K562 (cell line): ENCODE measurements at regions not wholly inside any gene's neighbourhood (a gene's known extent, or its start where the extent isn't known, plus 50 kb on each side); places are given as distances from the start of the nearest gene placed in this dataset.
"Not testable (repeated sequence)": the region's sequence is repeated elsewhere in the genome, so short reads cannot be mapped to it uniquely, and the experiment has no call there.

Source experiments
- ATAC-seq: fragments of 200-7000 bp; cut with Tn5 transposase; 3 replicates; pipeline ENCODE4 v1.9.1; 2020; ENCODE audit warnings: moderate library complexity
- BruUV-seq: library from RNA; stranded (reverse); fragments of 400-500 nt; replicated peaks from 2 replicates; lab custom pipeline; 2021; lab: Mats Ljungman, UMichigan
- CTCF ChIA-PET: fragments of 300-600 bp; formaldehyde crosslinking; extraction: SDS; loops from one replicate; lab custom pipeline; 2021; ENCODE audit warnings: low intra/inter-chr PET ratio; lab: Yijun Ruan, JAX
- POLR2A ChIA-PET: fragments of 300-600, 350-650 bp; sonication (Branson Sonifier 250); formaldehyde crosslinking; extraction: SDS; loops from one replicate; lab custom pipeline; 2021; ENCODE audit warnings: antibody characterized with exemption, inconsistent platforms; lab: Yijun Ruan, JAX
- DNase-seq, 4 experiments: peaks; one replicate each; pipeline versions ENCODE4 v3.0.0 to v3.0.0-alpha.2; 2011 to 2018; ENCODE audit warnings: low spot score in 3 of 4, mixed read lengths in 3 of 4; ENCODE audit errors: extremely low read depth in 1 of 4
- FAIRE-seq: peaks from 2 replicates; lab custom pipeline; 2011; peaks lifted over from hg19 to GRCh38; lab: Jason Lieb, UNC
- H2AFZ ChIP-seq: 2 replicates; pipeline ENCODE4 v1.6.0; 2011; ENCODE audit warnings: low read depth, low read length, control low read depth, inconsistent platforms
- H3K27ac ChIP-seq: fragments of 200-600 bp; 3 replicates; pipeline ENCODE4 v1.8.0; 2011; ENCODE audit warnings: low read depth, mild to moderate bottlenecking, control low read depth, inconsistent platforms, low read length, moderate library complexity, mixed read lengths; ENCODE audit errors: extremely low read depth
- H3K27me3 ChIP-seq, 2 experiments: fragments of 300-600 bp in 1 of 2; 2 replicates in 1 of 2; 3 replicates in 1 of 2; pipeline versions ENCODE4 v1.6.0 to v1.8.0; 2011; ENCODE audit warnings: inconsistent platforms in 2 of 2, low read length in 2 of 2, mild to moderate bottlenecking in 1 of 2, mixed read lengths in 1 of 2, moderate library complexity in 1 of 2; ENCODE audit not compliant: control insufficient read depth in 2 of 2, insufficient read depth in 2 of 2
- H3K36me3 ChIP-seq: fragments of 300-600 bp; 3 replicates; pipeline ENCODE4 v1.8.0; 2011; ENCODE audit warnings: mild to moderate bottlenecking, low read length, inconsistent platforms; ENCODE audit not compliant: control insufficient read depth, insufficient read depth
- H3K4me1 ChIP-seq, 2 experiments: fragments of 200-600 bp in 1 of 2; replicated peaks in 1 of 2; 2 replicates in 1 of 2; 3 replicates in 1 of 2; pipeline versions ENCODE4 v1.5.1 to v1.8.0; 2011; ENCODE audit warnings: inconsistent platforms in 2 of 2, low read length in 2 of 2, mild to moderate bottlenecking in 1 of 2, mixed read lengths in 1 of 2, moderate library complexity in 1 of 2; ENCODE audit not compliant: control insufficient read depth in 2 of 2, insufficient read depth in 2 of 2
- H3K4me2 ChIP-seq: 2 replicates; pipeline ENCODE4 v1.6.1; 2011; ENCODE audit warnings: low read length, control low read depth, inconsistent platforms, mixed read lengths; ENCODE audit not compliant: insufficient read depth
- H3K4me3 ChIP-seq: fragments of 200-600 bp; sonication (generic), shearing (Covaris generic); 2 replicates; pipeline ENCODE4 v1.5.1; 2016; ENCODE audit warnings: control low read depth, inconsistent platforms
- H3K79me2 ChIP-seq: fragments of 200-600 bp; 3 replicates; pipeline ENCODE4 v1.8.0; 2011; ENCODE audit warnings: low read length, inconsistent platforms; ENCODE audit not compliant: control insufficient read depth, insufficient read depth
- H3K9ac ChIP-seq, 2 experiments: 2 replicates each; pipeline versions ENCODE4 v1.6.0 to v1.6.1; 2011; ENCODE audit warnings: low read depth in 2 of 2, low read length in 2 of 2, control low read depth in 1 of 2, inconsistent platforms in 1 of 2, mild to moderate bottlenecking in 1 of 2, mixed read lengths in 1 of 2; ENCODE audit not compliant: insufficient read depth in 1 of 2
- H3K9me1 ChIP-seq: one replicate; pipeline ENCODE4 v1.6.0; 2011; ENCODE audit warnings: inconsistent platforms, mild to moderate bottlenecking, low read length, moderate library complexity; ENCODE audit not compliant: control insufficient read depth, insufficient read depth
- H3K9me3 ChIP-seq: replicated peaks from 2 replicates; pipeline ENCODE4 v1.5.1; 2011; ENCODE audit warnings: low read depth, low read length, inconsistent platforms; ENCODE audit not compliant: control insufficient read depth, insufficient read depth
- H4K20me1 ChIP-seq: replicated peaks from 2 replicates; pipeline ENCODE4 v1.6.1; 2011; ENCODE audit warnings: low read length, inconsistent platforms, mixed read lengths; ENCODE audit not compliant: control insufficient read depth, insufficient read depth
- CREM ChIP-seq: IDR thresholded peaks from 2 replicates; pipeline ENCODE4 v1.6.1; 2014; ENCODE audit warnings: antibody characterized with exemption, low read depth
- HDAC2 ChIP-seq: fragments of 450-650 bp; IDR thresholded peaks from 2 replicates; pipeline ENCODE4 v1.6.1; 2016; ENCODE audit warnings: mild to moderate bottlenecking
- HMGXB4 ChIP-seq: sonication (generic); formaldehyde crosslinking; IDR thresholded peaks from 2 replicates; pipeline ENCODE4 v1.8.1; 2023; ENCODE audit warnings: mild to moderate bottlenecking, missing genetic modification reagents
- WGBS: fragments of 100-300 bp; shearing (Covaris generic); methylation state at CpG from one replicate; pipeline ENCODE4 v1.1.6; 2016; ENCODE audit warnings: low coverage, mixed read lengths; ENCODE audit not compliant: insufficient coverage; ENCODE audit errors: missing lambda C conversion rate; 5-methylcytosine and 5-hydroxymethylcytosine counted together
- in situ Hi-C: fragments of 300-500 bp; cut with MboI; formaldehyde crosslinking; loops from 4 replicates; pipeline ENCODE4 v1.15.0; 2018; ENCODE audit warnings: inconsistent platforms, mixed read lengths
- intact Hi-C: fragments of 100-400 bp; cut with micrococcal nuclease; formaldehyde crosslinking; loops from 2 replicates; pipeline ENCODE4 v1.14.2; 2022

DNA sequence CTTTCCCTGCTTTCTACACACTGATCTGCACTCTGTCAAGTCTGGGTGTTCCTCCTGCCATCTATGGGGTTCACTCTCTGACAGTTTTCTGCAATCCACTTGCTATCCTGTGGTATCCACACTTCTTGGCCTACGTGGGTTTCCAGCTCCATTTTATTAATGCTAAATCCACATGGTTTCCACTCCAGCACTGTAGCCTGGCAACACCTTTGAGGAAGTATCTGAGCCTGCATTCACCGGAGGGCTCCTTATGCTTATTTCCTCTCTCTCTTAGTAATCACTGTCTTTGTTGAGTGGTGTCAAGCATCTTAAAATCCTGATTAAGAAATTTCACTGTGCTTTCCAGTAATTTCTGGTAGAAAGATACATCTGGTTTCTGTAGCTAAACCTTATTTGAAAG is 703.7 kb downstream of the TMEM121 start (continued):
- no peak for TF ChIP-seq HMGXB4 (CRISPR knock-in tag)
- TF ChIP-seq CREM, result no peak
- no peak for TF ChIP-seq HDAC2

GRCh38 chr14:106233191-106233590 is 706.8 kb downstream of the TMEM121 start:
- H4K20me1 ChIP-seq, H3K9ac ChIP-seq, H3K4me2 ChIP-seq, DNase-seq, H2AFZ ChIP-seq, H3K9me1 ChIP-seq, H3K4me3 ChIP-seq, H3K27me3 ChIP-seq, FAIRE-seq, H3K27ac ChIP-seq, intact Hi-C loops, H3K36me3 ChIP-seq, H3K79me2 ChIP-seq, ATAC-seq, BruUV-seq, in situ Hi-C loops, POLR2A ChIA-PET, H3K4me1 ChIP-seq, CTCF ChIA-PET, H3K9me3 ChIP-seq: not testable (repeated sequence)
- WGBS, result 0% methylated on average over 1 of the region's 3 CpGs
